OCI-LY1 (cell line): ENCODE measurements at regions not wholly inside any gene's neighbourhood (a gene's known extent, or its start where the extent isn't known, plus 50 kb on each side); places are given as distances from the start of the nearest gene placed in this dataset.

ENCODE experiments used
- H2AFZ ChIP-seq: fragments of 200-600 bp; sonication (generic), shearing (Covaris generic); 2 replicates; pipeline ENCODE4 v1.6.0; 2014; ENCODE audit warnings: antibody characterized with exemption, mild to moderate bottlenecking, low read length
- H3F3A ChIP-seq: fragments of 200-600 bp; sonication (generic), shearing (Covaris generic); 2 replicates; pipeline ENCODE4 v1.6.0; 2014; ENCODE audit warnings: mild to moderate bottlenecking, antibody characterized with exemption, low read length, moderate library complexity; ENCODE audit not compliant: insufficient read depth
- H3K27ac ChIP-seq: fragments of 200-600 bp; sonication (generic); 2 replicates; pipeline ENCODE4 v1.5.1; 2014; ENCODE audit warnings: low read length, mixed run types, mild to moderate bottlenecking, low read depth; ENCODE audit not compliant: poor library complexity, severe bottlenecking
- H3K27me3 ChIP-seq: fragments of 200-600 bp; sonication (generic); 2 replicates; pipeline ENCODE4 v1.6.0; 2014; ENCODE audit warnings: antibody characterized with exemption, mild to moderate bottlenecking, low read length, moderate library complexity; ENCODE audit not compliant: insufficient read depth
- H3K36me3 ChIP-seq: fragments of 200-600 bp; sonication (generic); 2 replicates; pipeline ENCODE4 v1.6.1; 2014; ENCODE audit warnings: mild to moderate bottlenecking, antibody characterized with exemption, low read length, moderate library complexity, mixed read lengths; ENCODE audit not compliant: insufficient read depth
- H3K4me1 ChIP-seq: fragments of 200-600 bp; sonication (generic); 2 replicates; pipeline ENCODE4 v1.5.1; 2014; ENCODE audit warnings: mild to moderate bottlenecking, low read length, moderate library complexity; ENCODE audit not compliant: insufficient read depth, severe bottlenecking
- H3K4me2 ChIP-seq: fragments of 200-600 bp; sonication (generic), shearing (Covaris generic); 2 replicates; pipeline ENCODE4 v1.6.1; 2014; ENCODE audit warnings: low read length
- H3K4me3 ChIP-seq: fragments of 200-600 bp; sonication (generic); 2 replicates; pipeline ENCODE4 v1.5.1; 2014; ENCODE audit warnings: low read length, low read depth, mild to moderate bottlenecking, mixed read lengths; ENCODE audit not compliant: poor library complexity, severe bottlenecking
- H3K79me2 ChIP-seq: fragments of 200-600 bp; shearing (Covaris generic); 2 replicates; pipeline ENCODE4 v1.6.1; 2016; ENCODE audit warnings: mixed run types, low read length, mixed read lengths; ENCODE audit not compliant: insufficient read depth
- H3K9ac ChIP-seq: fragments of 200-600 bp; sonication (generic), shearing (Covaris generic); 2 replicates; pipeline ENCODE4 v1.6.1; 2014; ENCODE audit warnings: mild to moderate bottlenecking, low read length, mixed read lengths
- H3K9me2 ChIP-seq: fragments of 200-600 bp; sonication (generic), shearing (Covaris generic); 2 replicates; pipeline ENCODE4 v1.6.1; 2014; ENCODE audit warnings: low read depth, mild to moderate bottlenecking, low read length, mixed read lengths
- H3K9me3 ChIP-seq: fragments of 200-600 bp; shearing (Covaris generic); 2 replicates; pipeline ENCODE4 v1.6.1; 2014; ENCODE audit warnings: low read length, mixed read lengths
- H4K20me1 ChIP-seq: fragments of 200-600 bp; sonication (generic), shearing (Covaris generic); 2 replicates; pipeline ENCODE4 v1.6.0; 2016; ENCODE audit warnings: mild to moderate bottlenecking, low read length; ENCODE audit not compliant: insufficient read depth
- CTCF ChIP-seq: fragments of 200-600 bp; sonication (generic), shearing (Covaris generic); IDR thresholded peaks from 2 replicates; pipeline ENCODE4 v1.5.1; 2017; ENCODE audit warnings: mild to moderate bottlenecking, antibody characterized with exemption, low read length, moderate library complexity, mixed read lengths
- EZH2 ChIP-seq: fragments of 200-600 bp; sonication (generic), shearing (Covaris generic); IDR thresholded peaks from 2 replicates; pipeline ENCODE4 v1.8.0; 2017; ENCODE audit warnings: borderline replicate concordance, mixed run types, mild to moderate bottlenecking, antibody characterized with exemption, low read length, moderate library complexity, mixed read lengths

- Histone ChIP-seq H3K79me2 (no peaks in the 10 kb centered on the region), H3K9me3 (no peaks in the 10 kb centered on the region), H3K4me3 (no peak overlapping the region), H3K9ac (no peak overlapping the region), H3K27me3 (no peaks in the 10 kb centered on the region), H2AFZ (no peak overlapping the region), H3K9me2 (no peaks in the 10 kb centered on the region), H3F3A (no peaks in the 10 kb centered on the region), H3K4me1 (no peaks in the 10 kb centered on the region), H4K20me1 (no peaks in the 10 kb centered on the region), H3K27ac (no peak overlapping the region), H3K36me3 (no peaks in the 10 kb centered on the region), H3K4me2 (no peak overlapping the region)
- no peak for TF ChIP-seq EZH2
- TF ChIP-seq CTCF = no peak
Observed at GRCh38 chr6:134378426-134378825, 60.5 kb upstream of the SGK1 start.

GRCh38 chr6:134376785-134377184, 58.9 kb upstream of the SGK1 start:
- TF ChIP-seq CTCF (no peak), EZH2 (no peak)

GRCh38 chr6:134375220-134375580, 57.3 kb upstream of the SGK1 start:
- H3K79me2 ChIP-seq = no peaks in the 10 kb centered on the region
- H3K9ac ChIP-seq = no peak overlapping the region
- no peak overlapping the region for H3K4me3 ChIP-seq
- H3K9me2 ChIP-seq = no peaks in the 10 kb centered on the region
- no peak overlapping the region for H3K27ac ChIP-seq
- H3K9me3 ChIP-seq = no peaks in the 10 kb centered on the region
- H4K20me1 ChIP-seq = no peaks in the 10 kb centered on the region
- H3K4me1 ChIP-seq = no peaks in the 10 kb centered on the region
- no peak overlapping the region for H3K4me2 ChIP-seq
- no peak overlapping the region for H2AFZ ChIP-seq
- no peaks in the 10 kb centered on the region for H3K27me3 ChIP-seq
- TF ChIP-seq CTCF = no peak
- no peak for TF ChIP-seq EZH2
- H3F3A ChIP-seq = no peaks in the 10 kb centered on the region
- no peaks in the 10 kb centered on the region for H3K36me3 ChIP-seq

More at GRCh38 chr6:134376785-134377184, 58.9 kb upstream of the SGK1 start:
- H3F3A ChIP-seq = no peaks in the 10 kb centered on the region
- no peak overlapping the region for H3K9ac ChIP-seq
- H3K79me2 ChIP-seq = no peaks in the 10 kb centered on the region
- no peaks in the 10 kb centered on the region for H3K36me3 ChIP-seq
- H4K20me1 ChIP-seq = no peaks in the 10 kb centered on the region
- no peak overlapping the region for H3K4me2 ChIP-seq
- H3K27ac ChIP-seq = no peak overlapping the region
- H2AFZ ChIP-seq = no peak overlapping the region
- H3K4me3 ChIP-seq = no peak overlapping the region
- H3K27me3 ChIP-seq = no peaks in the 10 kb centered on the region
- H3K4me1 ChIP-seq = no peaks in the 10 kb centered on the region
- H3K9me2 ChIP-seq = no peaks in the 10 kb centered on the region
- no peaks in the 10 kb centered on the region for H3K9me3 ChIP-seq
